GM19397 (cell line): ENCODE measurements at regions not wholly inside any gene's neighbourhood (a gene's known extent, or its start where the extent isn't known, plus 50 kb on each side); places are given as distances from the start of the nearest gene placed in this dataset.

Experiments used
- ATAC-seq: cut with Tn5 transposase; IDR thresholded peaks from one replicate; pipeline ENCODE4 v1.9.1; 2021; ENCODE audit warnings: mild to moderate bottlenecking, moderate library complexity; ENCODE audit not compliant: unreplicated experiment

GRCh38 chr3:66592016-66592761, 91.4 kb upstream of the LRIG1 start:
- ATAC-seq, result no peak

- ATAC-seq, result no peak
Observed at GRCh38 chr3:66592927-66593625, 92.3 kb upstream of the LRIG1 start.

- ATAC-seq, result no peak
Observed at GRCh38 chr3:66593978-66594377, 93.2 kb upstream of the LRIG1 start.

GRCh38 chr3:66597308-66597863, 96.6 kb upstream of the LRIG1 start:
- ATAC-seq, result no peak

- no peak for ATAC-seq
Observed at GRCh38 chr3:66598168-66598567, 97.3 kb upstream of the LRIG1 start.

- no peak for ATAC-seq
Observed at GRCh38 chr3:66602237-66602636, 101.4 kb upstream of the LRIG1 start.

GRCh38 chr3:66602691-66603090, 101.9 kb upstream of the LRIG1 start:
- ATAC-seq, result no peak

GRCh38 chr3:66603151-66603611, 102.4 kb upstream of the LRIG1 start:
- ATAC-seq, result no peak

- no peak for ATAC-seq
Observed at GRCh38 chr3:66604481-66604880, 103.7 kb upstream of the LRIG1 start.

- ATAC-seq, result no peak
Observed at GRCh38 chr3:66606126-66606525, 105.3 kb upstream of the LRIG1 start.

- ATAC-seq, result no peak
Observed at GRCh38 chr3:66606868-66607267, 106.0 kb upstream of the LRIG1 start.

GRCh38 chr3:66609660-66610561, 109.1 kb upstream of the LRIG1 start:
- no peak for ATAC-seq

- ATAC-seq, result no peak
Observed at GRCh38 chr3:66610562-66610909, 109.7 kb upstream of the LRIG1 start.

GRCh38 chr3:66615643-66616301, 115.0 kb upstream of the LRIG1 start:
- no peak for ATAC-seq

- no peak for ATAC-seq
Observed at GRCh38 chr3:66617351-66617750, 116.5 kb upstream of the LRIG1 start.

- ATAC-seq, result no peak
Observed at GRCh38 chr3:66618066-66618465, 117.2 kb upstream of the LRIG1 start.

GRCh38 chr3:66620296-66620695, 119.5 kb upstream of the LRIG1 start:
- ATAC-seq, result no peak

- no peak for ATAC-seq
Observed at GRCh38 chr3:66622756-66623457, 122.1 kb upstream of the LRIG1 start.

- ATAC-seq, result no peak
Observed at GRCh38 chr3:66625505-66626216, 124.8 kb upstream of the LRIG1 start.
